PC-9 (cell line): ENCODE measurements at regions not wholly inside any gene's neighbourhood (a gene's known extent, or its start where the extent isn't known, plus 50 kb on each side); places are given as distances from the start of the nearest gene placed in this dataset.

Experiments
- CTCF ChIP-seq: fragments of 200-600 bp; sonication (generic); conservative IDR thresholded peaks from 2 replicates; pipeline ENCODE4 v1.6.1; 2017; ENCODE audit warnings: mixed run types, antibody characterized with exemption, mild to moderate bottlenecking, moderate library complexity
- EZH2 ChIP-seq: fragments of 200-600 bp; sonication (generic); IDR thresholded peaks from 2 replicates; pipeline ENCODE4 v1.8.0; 2017; ENCODE audit warnings: antibody characterized with exemption, low read depth

GRCh38 chr16:47903470-47903869 is 252.3 kb downstream of the ABCC12 start:
- no peak for TF ChIP-seq CTCF
- TF ChIP-seq EZH2 = no peak
